ENCODE measurements at regions not wholly inside any gene's neighbourhood (a gene's known extent, or its start where the extent isn't known, plus 50 kb on each side); places are given as distances from the start of the nearest gene placed in this dataset.

DNA sequence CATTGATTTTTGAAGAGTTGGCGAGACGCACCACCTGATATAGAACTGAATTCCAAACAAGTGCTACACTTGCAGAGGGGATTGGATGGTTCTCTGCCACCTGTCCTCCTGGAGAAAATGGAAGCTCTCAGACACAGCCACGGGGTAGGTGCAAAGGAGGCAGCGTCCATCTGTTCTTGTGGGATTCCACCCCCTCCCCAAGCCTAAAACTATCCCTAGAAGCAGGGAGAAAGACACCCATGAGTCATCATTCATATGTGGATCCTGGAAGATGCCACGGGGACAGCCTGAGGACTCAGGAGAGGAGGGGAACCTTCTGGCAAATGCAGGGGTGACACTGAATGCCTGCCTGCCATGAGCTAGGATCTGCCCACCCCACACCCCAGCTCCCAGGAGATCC, 171.3 kb upstream of the CST7 start:
- DNase-seq (ENCODE audit: low read depth, low spot score) (no peak), FAIRE-seq (no peak)
- Histone ChIP-seq H3K4me2 (ENCODE audit: insufficient read depth, low read length) (no peak overlapping the region), H3K9ac (replicated peaks; ENCODE audit: extremely low read depth, insufficient read depth, low read length) (no peak overlapping the region), H3K4me3 (replicated peaks in 1 of 3; ENCODE audit: insufficient read depth in 1 of 3, low read depth in 1 of 3, low read length in 3 of 3) (no peak overlapping the region), H3K27me3 (ENCODE audit: control insufficient read depth in 2 of 2, insufficient read depth in 2 of 2, low read length in 2 of 2) (no peaks in the 10 kb centered on the region), H3K36me3 (ENCODE audit: control insufficient read depth in 2 of 2, extremely low read depth in 1 of 2, insufficient read depth in 2 of 2, low read length in 2 of 2) (no peaks in the 10 kb centered on the region), H2AFZ (ENCODE audit: low read depth, low read length) (no peak overlapping the region), H3K4me1 (ENCODE audit: control insufficient read depth, extremely low read depth, insufficient read depth, low read length) (no peaks in the 10 kb centered on the region), H3K9me3 (replicated peaks; ENCODE audit: control insufficient read depth, insufficient read depth, low read length) (no peaks in the 10 kb centered on the region), H3K27ac (ENCODE audit: insufficient read depth, low read depth, low read length) (no peak overlapping the region), H3K9me1 (replicated peaks; ENCODE audit: control insufficient read depth, extremely low read depth, insufficient read depth, low read length) (no peaks in the 10 kb centered on the region), H4K20me1 (replicated peaks; ENCODE audit: control insufficient read depth, extremely low read depth, insufficient read depth, low read length) (no peaks in the 10 kb centered on the region), H3K79me2 (ENCODE audit: control insufficient read depth, insufficient read depth, low read length) (no peaks in the 10 kb centered on the region)
- dilution Hi-C loops (cut with MboI; ENCODE audit: extremely low pct_ligation_motif_present, low sequenced_read_pairs) (no loop called here), intact Hi-C loops (cut with micrococcal nuclease) (no loop called here)
- TF ChIP-seq POLR2AphosphoS5 (IDR thresholded peaks at IDR 0.05; ENCODE audit: insufficient read depth, low read depth, low read length) (no peak), MYC (IDR thresholded peaks at IDR 0.05; ENCODE audit: low read depth, low read length) (no peak), POLR2A (IDR thresholded peaks at IDR 0.05; ENCODE audit: low read depth, low read length) (no peak), FOS (IDR thresholded peaks at IDR 0.05; ENCODE audit: borderline replicate concordance, insufficient read depth, low read length) (no peak), JUN (IDR thresholded peaks at IDR 0.05; ENCODE audit: borderline replicate concordance, insufficient read depth, insufficient read length, low read depth) (no peak), GATA2 (IDR thresholded peaks at IDR 0.05; ENCODE audit: insufficient read depth, insufficient read length, low read depth, low read length) (no peak), EZH2 (IDR thresholded peaks at IDR 0.05; ENCODE audit: borderline replicate concordance, low read depth, low read length, severe bottlenecking) (no peak)
- TF ChIP-seq, protein P1, sequence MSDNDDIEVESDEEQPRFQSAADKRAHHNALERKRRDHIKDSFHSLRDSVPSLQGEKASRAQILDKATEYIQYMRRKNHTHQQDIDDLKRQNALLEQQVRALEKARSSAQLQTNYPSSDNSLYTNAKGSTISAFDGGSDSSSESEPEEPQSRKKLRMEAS (IDR thresholded peaks at IDR 0.05; ENCODE audit: insufficient read depth, insufficient read length): no peak
- TF ChIP-seq, protein P2, sequence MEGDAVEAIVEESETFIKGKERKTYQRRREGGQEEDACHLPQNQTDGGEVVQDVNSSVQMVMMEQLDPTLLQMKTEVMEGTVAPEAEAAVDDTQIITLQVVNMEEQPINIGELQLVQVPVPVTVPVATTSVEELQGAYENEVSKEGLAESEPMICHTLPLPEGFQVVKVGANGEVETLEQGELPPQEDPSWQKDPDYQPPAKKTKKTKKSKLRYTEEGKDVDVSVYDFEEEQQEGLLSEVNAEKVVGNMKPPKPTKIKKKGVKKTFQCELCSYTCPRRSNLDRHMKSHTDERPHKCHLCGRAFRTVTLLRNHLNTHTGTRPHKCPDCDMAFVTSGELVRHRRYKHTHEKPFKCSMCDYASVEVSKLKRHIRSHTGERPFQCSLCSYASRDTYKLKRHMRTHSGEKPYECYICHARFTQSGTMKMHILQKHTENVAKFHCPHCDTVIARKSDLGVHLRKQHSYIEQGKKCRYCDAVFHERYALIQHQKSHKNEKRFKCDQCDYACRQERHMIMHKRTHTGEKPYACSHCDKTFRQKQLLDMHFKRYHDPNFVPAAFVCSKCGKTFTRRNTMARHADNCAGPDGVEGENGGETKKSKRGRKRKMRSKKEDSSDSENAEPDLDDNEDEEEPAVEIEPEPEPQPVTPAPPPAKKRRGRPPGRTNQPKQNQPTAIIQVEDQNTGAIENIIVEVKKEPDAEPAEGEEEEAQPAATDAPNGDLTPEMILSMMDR (IDR thresholded peaks at IDR 0.05; ENCODE audit: extremely low read depth in 1 of 2, insufficient read depth in 1 of 2, low read depth in 1 of 2, low read length in 2 of 2): no peak
- BruUV-seq (replicated peaks): no TSS peak
- CTCF ChIA-PET: no interaction called here
- POLR2A ChIA-PET: no interaction called here

All from endothelial cell of umbilical vein (primary cell).